H1 (cell line): ENCODE measurements at regions not wholly inside any gene's neighbourhood (a gene's known extent, or its start where the extent isn't known, plus 50 kb on each side); places are given as distances from the start of the nearest gene placed in this dataset.

Experiments
- CTCF ChIA-PET: fragments of 300-600 bp; sonication (Branson Sonifier 250); formaldehyde crosslinking; loops from one replicate; lab custom pipeline; 2021; ENCODE audit not compliant: partially characterized antibody; lab: Charles Lee
- POLR2A ChIA-PET: fragments of 300-600 bp; sonication (Branson Sonifier 250); formaldehyde crosslinking; loops from one replicate; lab custom pipeline; 2021; ENCODE audit warnings: inconsistent platforms; ENCODE audit not compliant: partially characterized antibody; lab: Charles Lee
- DNase-seq, 2 experiments: peaks; one replicate each; pipeline versions ENCODE4 v3.0.0 to v3.0.0-alpha.2; 2010 to 2022; ENCODE audit warnings: low spot score in 2 of 2, low read depth in 1 of 2, mixed read lengths in 1 of 2
- FAIRE-seq: peaks from 2 replicates; lab custom pipeline; 2011; peaks lifted over from hg19 to GRCh38; lab: Jason Lieb, UNC
- H2AFZ ChIP-seq: 2 replicates; pipeline ENCODE4 v1.8.1; 2012; ENCODE audit warnings: low read length, inconsistent platforms
- H2AK5ac ChIP-seq: 2 replicates; pipeline ENCODE4 v1.6.1; 2013; ENCODE audit warnings: low read depth, low read length
- H2BK120ac ChIP-seq: replicated peaks from 2 replicates; pipeline ENCODE3; 2013; ENCODE audit warnings: low read depth, low read length, inconsistent platforms
- H2BK12ac ChIP-seq: 2 replicates; pipeline ENCODE4 v1.6.1; 2013; ENCODE audit warnings: low read depth, low read length
- H2BK15ac ChIP-seq: 2 replicates; pipeline ENCODE4 v1.6.1; 2013; ENCODE audit warnings: low read length
- H2BK20ac ChIP-seq: 2 replicates; pipeline ENCODE4 v1.6.1; 2013; ENCODE audit warnings: low read length
- H2BK5ac ChIP-seq: 2 replicates; pipeline ENCODE4 v1.6.1; 2013; ENCODE audit warnings: low read depth, low read length
- H3K14ac ChIP-seq: 2 replicates; pipeline ENCODE4 v1.6.1; 2013; ENCODE audit warnings: inconsistent platforms; ENCODE audit not compliant: insufficient read length
- H3K18ac ChIP-seq: 2 replicates; pipeline ENCODE4 v1.6.1; 2013; ENCODE audit warnings: low read length; ENCODE audit errors: extremely low read depth
- H3K23ac ChIP-seq: 2 replicates; pipeline ENCODE4 v1.6.1; 2013; ENCODE audit warnings: inconsistent platforms; ENCODE audit not compliant: insufficient read length
- H3K23me2 ChIP-seq: 2 replicates; pipeline ENCODE4 v1.6.1; 2013; ENCODE audit warnings: low read depth, low read length
- H3K27ac ChIP-seq: 2 replicates; pipeline ENCODE4 v1.6.1; 2011; ENCODE audit warnings: low read depth, low read length, inconsistent platforms
- H3K27me3 ChIP-seq, 4 experiments: replicated peaks in 1 of 4; 1 replicate in 1 of 4; 2 replicates in 3 of 4; pipeline versions ENCODE4 v1.6.1 to v1.8.1; 2011 to 2013; ENCODE audit warnings: low read length in 3 of 4, mild to moderate bottlenecking in 3 of 4, inconsistent platforms in 2 of 4, mixed read lengths in 2 of 4, moderate library complexity in 1 of 4; ENCODE audit not compliant: control insufficient read depth in 3 of 4, insufficient read depth in 3 of 4; ENCODE audit errors: extremely low read depth in 1 of 4
- H3K36me3 ChIP-seq, 4 experiments: 2 replicates each; pipeline versions ENCODE4 v1.6.1 to v1.8.1; 2011 to 2013; ENCODE audit warnings: mild to moderate bottlenecking in 4 of 4, low read length in 3 of 4, moderate library complexity in 2 of 4, control low read depth in 1 of 4, inconsistent platforms in 1 of 4; ENCODE audit not compliant: insufficient read depth in 4 of 4, control insufficient read depth in 2 of 4
- H3K4ac ChIP-seq: replicated peaks from 2 replicates; pipeline ENCODE3; 2013; ENCODE audit warnings: low read length, low read depth, mixed read lengths, inconsistent platforms; ENCODE audit not compliant: insufficient read length
- H3K4me1 ChIP-seq, 4 experiments: replicated peaks in 1 of 4; 1 replicate in 1 of 4; 2 replicates in 3 of 4; pipeline versions ENCODE4 v1.6.1 to v1.8.1; 2011 to 2013; ENCODE audit warnings: low read length in 3 of 4, inconsistent platforms in 2 of 4, mixed read lengths in 1 of 4; ENCODE audit not compliant: insufficient read depth in 4 of 4, control insufficient read depth in 3 of 4
- H3K4me2 ChIP-seq, 2 experiments: 2 replicates each; pipeline versions ENCODE4 v1.6.1 to v1.8.1; 2011 to 2013; ENCODE audit warnings: low read depth in 2 of 2, low read length in 2 of 2, control low read depth in 1 of 2, inconsistent platforms in 1 of 2, mild to moderate bottlenecking in 1 of 2; ENCODE audit not compliant: insufficient read depth in 1 of 2
- H3K4me3 ChIP-seq, 4 experiments: fragments of 200-600, 300-600 bp in 1 of 4; sonication (generic), shearing (Covaris generic), sonication (Bioruptor Twin) in 1 of 4; 2 replicates each; pipeline versions ENCODE4 v1.5.1 to v1.8.1; 2011 to 2016; ENCODE audit warnings: low read length in 4 of 4, low read depth in 3 of 4, control low read depth in 2 of 4, inconsistent platforms in 2 of 4, mild to moderate bottlenecking in 2 of 4, mixed read lengths in 1 of 4, moderate library complexity in 1 of 4; ENCODE audit not compliant: insufficient read depth in 2 of 4; ENCODE audit errors: extremely low read depth in 1 of 4
- H3K56ac ChIP-seq: replicated peaks from 2 replicates; pipeline ENCODE3; 2013; ENCODE audit warnings: low read depth, mild to moderate bottlenecking, mixed read lengths, low read length, inconsistent platforms; ENCODE audit not compliant: insufficient read length
- H3K79me1 ChIP-seq: 2 replicates; pipeline ENCODE4 v1.6.1; 2013; ENCODE audit warnings: low read depth, low read length, control low read depth
- H3K79me2 ChIP-seq, 2 experiments: 2 replicates each; pipeline versions ENCODE4 v1.6.1 to v1.8.1; 2012 to 2013; ENCODE audit warnings: low read length in 2 of 2, mild to moderate bottlenecking in 2 of 2, inconsistent platforms in 1 of 2; ENCODE audit not compliant: insufficient read depth in 2 of 2, control insufficient read depth in 1 of 2
- H3K9ac ChIP-seq, 4 experiments: replicated peaks in 1 of 4; 1 replicate in 1 of 4; 2 replicates in 3 of 4; pipeline versions ENCODE4 v1.6.1 to v1.8.1; 2011 to 2013; ENCODE audit warnings: low read depth in 3 of 4, low read length in 3 of 4, control low read depth in 2 of 4, mild to moderate bottlenecking in 2 of 4, moderate library complexity in 2 of 4, inconsistent platforms in 1 of 4; ENCODE audit errors: extremely low read depth in 1 of 4
- H3K9me3 ChIP-seq, 2 experiments: 2 replicates each; pipeline versions ENCODE4 v1.6.1 to v1.8.1; 2012 to 2013; ENCODE audit warnings: mild to moderate bottlenecking in 2 of 2, moderate library complexity in 2 of 2, control low read depth in 1 of 2, inconsistent platforms in 1 of 2, low read depth in 1 of 2, low read length in 1 of 2, mixed read lengths in 1 of 2; ENCODE audit not compliant: insufficient read depth in 2 of 2
- H4K20me1 ChIP-seq, 2 experiments: replicated peaks in 1 of 2; 2 replicates each; pipeline versions ENCODE3 to v1.8.1; 2011 to 2013; ENCODE audit warnings: inconsistent platforms in 2 of 2, low read length in 2 of 2, mild to moderate bottlenecking in 1 of 2; ENCODE audit not compliant: insufficient read depth in 2 of 2, control insufficient read depth in 1 of 2
- H4K5ac ChIP-seq: 2 replicates; pipeline ENCODE4 v1.6.1; 2013; ENCODE audit warnings: low read length, low read depth, mixed read lengths, inconsistent platforms; ENCODE audit not compliant: insufficient read length
- H4K8ac ChIP-seq: 2 replicates; pipeline ENCODE4 v1.8.0; 2013; ENCODE audit warnings: mild to moderate bottlenecking, moderate library complexity, low read length, inconsistent platforms; ENCODE audit not compliant: insufficient read depth; ENCODE audit errors: extremely low read depth
- H4K91ac ChIP-seq: replicated peaks from 2 replicates; pipeline ENCODE3; 2013; ENCODE audit warnings: low read length, mixed read lengths, inconsistent platforms; ENCODE audit not compliant: insufficient read length
- BCL11A ChIP-seq, 2 experiments: IDR thresholded peaks; one replicate each; pipeline ENCODE4 v1.6.1; 2011; ENCODE audit warnings: low read depth in 2 of 2, low read length in 2 of 2, mild to moderate bottlenecking in 2 of 2
- EP300 ChIP-seq, 2 experiments: IDR thresholded peaks; 1 replicate in 1 of 2; 2 replicates in 1 of 2; pipeline ENCODE4 v1.6.1; 2011 to 2012; ENCODE audit warnings: low read depth in 2 of 2, low read length in 2 of 2, mild to moderate bottlenecking in 2 of 2, borderline replicate concordance in 1 of 2, inconsistent platforms in 1 of 2, moderate library complexity in 1 of 2
- JUND ChIP-seq: IDR thresholded peaks from 2 replicates; pipeline ENCODE4 v1.6.1; 2011; ENCODE audit warnings: mild to moderate bottlenecking, improper control_type of control experiment, low read length
- NRF1 ChIP-seq: IDR thresholded peaks from 2 replicates; pipeline ENCODE4 v1.6.1; 2011; ENCODE audit warnings: mild to moderate bottlenecking, low read depth, low read length, improper control_type of control experiment
- POLR2AphosphoS5 ChIP-seq: IDR thresholded peaks from 2 replicates; pipeline ENCODE4 v1.6.1; 2011; ENCODE audit warnings: low read depth, low read length
- POU5F1 ChIP-seq: IDR thresholded peaks from 2 replicates; pipeline ENCODE4 v1.6.1; 2011; ENCODE audit warnings: low read depth, mild to moderate bottlenecking, low read length, moderate library complexity
- RAD21 ChIP-seq, 2 experiments: IDR thresholded peaks in 1 of 2; conservative IDR thresholded peaks in 1 of 2; 2 replicates each; pipeline ENCODE4 v1.6.1; 2011; ENCODE audit warnings: low read depth in 2 of 2, low read length in 2 of 2, improper control_type of control experiment in 1 of 2, inconsistent platforms in 1 of 2, mild to moderate bottlenecking in 1 of 2, moderate library complexity in 1 of 2
- TAF7 ChIP-seq: optimal IDR thresholded peaks from 2 replicates; pipeline ENCODE3; 2011; ENCODE audit warnings: low read depth, mild to moderate bottlenecking, inconsistent platforms, low read length, moderate library complexity, borderline replicate concordance
- WGBS, 2 experiments: shearing (Covaris generic) in 1 of 2; methylation state at CpG; one replicate each; pipeline versions ENCODE4 v1.1.6 to v1.1.7; 2013 to 2015; ENCODE audit warnings: low lambda C conversion rate in 2 of 2, mixed read lengths in 2 of 2, inconsistent platforms in 1 of 2, low coverage in 1 of 2, missing lambda C conversion rate in 1 of 2; ENCODE audit not compliant: insufficient replicate concordance in 2 of 2, insufficient coverage in 1 of 2, insufficient read length in 1 of 2; ENCODE audit errors: extremely low coverage in 1 of 2, missing lambda C conversion rate in 1 of 2; 5-methylcytosine and 5-hydroxymethylcytosine counted together

DNA sequence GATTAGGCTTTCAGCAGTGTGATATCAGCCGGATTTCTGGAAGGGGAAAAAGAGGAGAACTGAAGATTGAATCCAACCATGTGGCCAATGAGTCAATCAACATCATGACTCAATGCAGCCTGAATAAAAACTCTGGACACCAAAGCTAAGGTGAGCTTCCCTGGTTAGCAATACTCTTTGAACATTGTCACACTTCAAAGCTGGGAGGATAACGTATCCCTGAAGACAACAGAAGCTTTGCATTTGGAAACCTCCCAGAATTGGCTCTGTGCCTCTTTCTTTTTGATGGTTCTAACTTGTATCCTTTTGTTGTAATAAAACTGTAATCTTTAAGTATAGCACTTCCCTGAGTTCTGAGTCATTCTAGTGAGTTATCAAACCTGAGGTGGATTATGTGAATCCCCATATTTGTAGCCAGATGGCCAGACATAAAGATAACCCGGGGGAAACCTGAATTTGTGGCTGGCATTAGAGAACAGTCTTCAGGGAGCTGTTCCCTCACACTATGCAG lies 284.4 kb downstream of the IPMK start:
- Histone ChIP-seq H2AFZ (no peak overlapping the region), H2AK5ac (no peak overlapping the region), H2BK20ac (no peak overlapping the region), H4K20me1 (no peaks in the 10 kb centered on the region), H3K4me2 (no peak overlapping the region), H3K27me3 (no peaks in the 10 kb centered on the region), H4K8ac (no peak overlapping the region), H3K4me3 (no peak overlapping the region), H2BK15ac (no peak overlapping the region), H3K23me2 (no peaks in the 10 kb centered on the region), H3K4me1 (no peaks in the 10 kb centered on the region), H4K91ac (no peak overlapping the region), H3K79me1 (no peaks in the 10 kb centered on the region), H4K5ac (no peak overlapping the region), H3K18ac (no peak overlapping the region), H3K23ac (no peak overlapping the region), H3K79me2 (no peaks in the 10 kb centered on the region), H3K9me3 (no peaks in the 10 kb centered on the region), H3K56ac (no peak overlapping the region), H3K14ac (no peak overlapping the region), H2BK5ac (no peak overlapping the region), H2BK12ac (no peak overlapping the region), H3K9ac (no peak overlapping the region), H3K36me3 (no peaks in the 10 kb centered on the region), H3K27ac (no peak overlapping the region), H2BK120ac (no peak overlapping the region), H3K4ac (no peak overlapping the region)
- 64% methylated on average over 3 of the region's 3 CpGs; no CpG with 5 or more reads in 1 of the 2 experiments for WGBS, 2 experiments
- DNase-seq (no peak), FAIRE-seq (no peak)
- ChIA-PET POLR2A (no interaction called here), CTCF (no interaction called here)
- TF ChIP-seq NRF1 (no peak), EP300 (IDR thresholded peaks at IDR 0.05; ENCODE audit: borderline replicate concordance in 1 of 2, low read depth in 2 of 2, low read length in 2 of 2) (no peak), JUND (no peak), TAF7 (no peak), POU5F1 (no peak), POLR2AphosphoS5 (no peak), RAD21 (IDR thresholded peaks at IDR 0.05 in 1 of 2, conservative IDR thresholded peaks at IDR 0.05 in 1 of 2; ENCODE audit: low read depth in 2 of 2, low read length in 2 of 2) (no peak), BCL11A (IDR thresholded peaks at IDR 0.05; ENCODE audit: low read depth in 2 of 2, low read length in 2 of 2) (no peak)
